ENCODE measurements at regions not wholly inside any gene's neighbourhood (a gene's known extent, or its start where the extent isn't known, plus 50 kb on each side); places are given as distances from the start of the nearest gene placed in this dataset.

DNA sequence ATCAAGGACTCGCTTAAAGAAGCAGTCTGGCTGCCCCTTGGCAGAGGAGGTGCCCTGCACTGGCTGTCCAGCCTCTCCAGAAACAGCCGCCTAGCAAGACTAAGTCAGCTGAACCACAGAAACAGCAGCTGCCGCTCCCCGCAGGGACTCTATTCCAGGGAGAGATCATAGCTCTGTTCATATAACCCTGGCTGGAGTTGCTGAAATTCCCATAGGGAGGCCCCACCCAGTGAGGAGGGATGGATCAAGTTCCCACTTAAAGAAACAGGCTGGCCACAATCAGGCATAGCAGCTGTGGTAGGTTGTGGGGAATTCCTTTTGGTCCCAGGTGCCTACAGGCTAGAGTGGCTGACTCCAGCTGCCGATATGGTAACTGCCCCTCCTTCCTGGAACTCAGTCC is 74.2 kb upstream of the MC4R start:
- Histone ChIP-seq H3K9me3 (ENCODE audit: insufficient read depth in 2 of 2, low read depth in 1 of 2, low read length in 1 of 2) (peaks cover 0 to 3% of the 10 kb centered on the region in 2 experiments; a peak in 1 of 4 replicates), H2BK12ac (ENCODE audit: low read depth, low read length) (0 out of 2 replicates have a peak overlapping the region, but pooled peaks have one; percentile 90), H3K14ac (ENCODE audit: insufficient read length) (no peak overlapping the region), H4K8ac (ENCODE audit: extremely low read depth, insufficient read depth, low read length) (no peak overlapping the region), H4K5ac (ENCODE audit: insufficient read length, low read depth, low read length) (no peak overlapping the region), H2BK20ac (ENCODE audit: low read length) (peak overlapping the region; percentile 38; the same call in 1 of the 2 replicates), H3K36me3 (ENCODE audit: control insufficient read depth in 2 of 4, insufficient read depth in 4 of 4, low read length in 3 of 4) (no peaks in the 10 kb centered on the region), H2BK15ac (ENCODE audit: low read length) (0 out of 2 replicates have a peak overlapping the region, but pooled peaks have one; percentile 46), H4K20me1 (replicated peaks in 1 of 2; ENCODE audit: control insufficient read depth in 1 of 2, insufficient read depth in 2 of 2, low read length in 2 of 2) (no peaks in the 10 kb centered on the region), H4K91ac (replicated peaks; ENCODE audit: insufficient read length, low read length) (no peak overlapping the region), H3K18ac (ENCODE audit: extremely low read depth, low read length) (peak overlapping the region; percentile 34), H2BK120ac (replicated peaks; ENCODE audit: low read depth, low read length) (no peak overlapping the region), H3K4me1 (replicated peaks in 1 of 4; ENCODE audit: control insufficient read depth in 3 of 4, insufficient read depth in 4 of 4, low read length in 3 of 4) (peaks cover 5 to 10% (median 7%) of the 10 kb centered on the region in 4 experiments; a peak in 6 of 7 replicates), H2BK5ac (ENCODE audit: low read depth, low read length) (no peak overlapping the region), H3K56ac (replicated peaks; ENCODE audit: insufficient read length, low read depth, low read length) (no peak overlapping the region), H3K4ac (replicated peaks; ENCODE audit: insufficient read length, low read depth, low read length) (no peak overlapping the region), H2AFZ (ENCODE audit: low read length) (no peak overlapping the region), H3K27me3 (replicated peaks in 1 of 4; ENCODE audit: control insufficient read depth in 3 of 4, extremely low read depth in 1 of 4, insufficient read depth in 3 of 4, low read length in 3 of 4) (no peaks in the 10 kb centered on the region), H3K4me3 (ENCODE audit: extremely low read depth in 1 of 4, insufficient read depth in 2 of 4, low read depth in 3 of 4, low read length in 4 of 4) (no peak overlapping the region), H3K23ac (ENCODE audit: insufficient read length) (no peak overlapping the region), H2AK5ac (ENCODE audit: low read depth, low read length) (no peak overlapping the region), H3K27ac (ENCODE audit: low read depth, low read length) (no peak overlapping the region), H3K23me2 (ENCODE audit: low read depth, low read length) (no peaks in the 10 kb centered on the region), H3K79me2 (ENCODE audit: control insufficient read depth in 1 of 2, insufficient read depth in 2 of 2, low read length in 2 of 2) (no peaks in the 10 kb centered on the region), H3K79me1 (ENCODE audit: low read depth, low read length) (no peaks in the 10 kb centered on the region), H3K4me2 (ENCODE audit: insufficient read depth in 1 of 2, low read depth in 2 of 2, low read length in 2 of 2) (no peak overlapping the region), H3K9ac (replicated peaks in 1 of 4; ENCODE audit: extremely low read depth in 1 of 4, low read depth in 3 of 4, low read length in 3 of 4) (no peak overlapping the region)
- DNase-seq (ENCODE audit: low read depth in 1 of 2, low spot score in 2 of 2) (no peak), FAIRE-seq (no peak)
- POLR2A ChIA-PET (ENCODE audit: partially characterized antibody) = no interaction called here
- WGBS, 2 experiments (ENCODE audit: extremely low coverage in 1 of 2, insufficient coverage in 1 of 2, insufficient read length in 1 of 2, insufficient replicate concordance in 2 of 2, low coverage in 1 of 2, low lambda C conversion rate in 2 of 2, missing lambda C conversion rate in 1 of 2) = 94% methylated on average over 5 of the region's 5 CpGs; no CpG with 5 or more reads in 1 of the 2 experiments
- CTCF ChIA-PET (ENCODE audit: partially characterized antibody) = interaction anchor here (0.6 to 1.0 kb wide), 3 partner anchors 29 to 1452 kb away, joined by 4 to 5 read pairs (median 4); no protein-coding TSS in a partner anchor
- TF ChIP-seq TCF12 (IDR thresholded peaks at IDR 0.05; ENCODE audit: low read depth, low read length) (no peak), NANOG (IDR thresholded peaks at IDR 0.05; ENCODE audit: insufficient read depth, low read depth, low read length, poor library complexity, severe bottlenecking) (no peak), PHF8 (conservative IDR thresholded peaks at IDR 0.05; ENCODE audit: low read depth, low read length) (no peak), RNF2 (IDR thresholded peaks at IDR 0.05; ENCODE audit: borderline replicate concordance, low read depth, low read length, missing control alignments, poor library complexity, severe bottlenecking) (no peak), ZNF274 (IDR thresholded peaks at IDR 0.05; ENCODE audit: borderline replicate concordance, extremely low read depth, low read length) (no peak), KDM4A (IDR thresholded peaks at IDR 0.05; ENCODE audit: low read depth, low read length, severe bottlenecking) (no peak), TAF1 (IDR thresholded peaks at IDR 0.05; ENCODE audit: low read depth, low read length) (no peak), EZH2 (IDR thresholded peaks at IDR 0.05; ENCODE audit: low read depth, low read length, severe bottlenecking) (no peak)
- TF ChIP-seq, protein P1, sequence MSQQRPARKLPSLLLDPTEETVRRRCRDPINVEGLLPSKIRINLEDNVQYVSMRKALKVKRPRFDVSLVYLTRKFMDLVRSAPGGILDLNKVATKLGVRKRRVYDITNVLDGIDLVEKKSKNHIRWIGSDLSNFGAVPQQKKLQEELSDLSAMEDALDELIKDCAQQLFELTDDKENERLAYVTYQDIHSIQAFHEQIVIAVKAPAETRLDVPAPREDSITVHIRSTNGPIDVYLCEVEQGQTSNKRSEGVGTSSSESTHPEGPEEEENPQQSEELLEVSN (IDR thresholded peaks at IDR 0.05) = no peak
- TF ChIP-seq, protein P2, sequence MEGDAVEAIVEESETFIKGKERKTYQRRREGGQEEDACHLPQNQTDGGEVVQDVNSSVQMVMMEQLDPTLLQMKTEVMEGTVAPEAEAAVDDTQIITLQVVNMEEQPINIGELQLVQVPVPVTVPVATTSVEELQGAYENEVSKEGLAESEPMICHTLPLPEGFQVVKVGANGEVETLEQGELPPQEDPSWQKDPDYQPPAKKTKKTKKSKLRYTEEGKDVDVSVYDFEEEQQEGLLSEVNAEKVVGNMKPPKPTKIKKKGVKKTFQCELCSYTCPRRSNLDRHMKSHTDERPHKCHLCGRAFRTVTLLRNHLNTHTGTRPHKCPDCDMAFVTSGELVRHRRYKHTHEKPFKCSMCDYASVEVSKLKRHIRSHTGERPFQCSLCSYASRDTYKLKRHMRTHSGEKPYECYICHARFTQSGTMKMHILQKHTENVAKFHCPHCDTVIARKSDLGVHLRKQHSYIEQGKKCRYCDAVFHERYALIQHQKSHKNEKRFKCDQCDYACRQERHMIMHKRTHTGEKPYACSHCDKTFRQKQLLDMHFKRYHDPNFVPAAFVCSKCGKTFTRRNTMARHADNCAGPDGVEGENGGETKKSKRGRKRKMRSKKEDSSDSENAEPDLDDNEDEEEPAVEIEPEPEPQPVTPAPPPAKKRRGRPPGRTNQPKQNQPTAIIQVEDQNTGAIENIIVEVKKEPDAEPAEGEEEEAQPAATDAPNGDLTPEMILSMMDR (IDR thresholded peaks at IDR 0.05; ENCODE audit: control extremely low read depth in 1 of 3, insufficient read depth in 1 of 3, low read depth in 1 of 3, low read length in 3 of 3) = no peak

Data from H1 (cell line).